Muscle of leg (tissue), 3 donors: ENCODE measurements at regions not wholly inside any gene's neighbourhood (a gene's known extent, or its start where the extent isn't known, plus 50 kb on each side); places are given as distances from the start of the nearest gene placed in this dataset.

Experiments
- DNase-seq: peaks from one replicate; pipeline ENCODE4 v3.0.0; 2013
- H3K27ac ChIP-seq: one replicate; pipeline ENCODE4 v1.5.1; 2013; ENCODE audit warnings: mild to moderate bottlenecking, low read length, control low read depth
- H3K27me3 ChIP-seq: one replicate; pipeline ENCODE4 v1.6.1; 2013; ENCODE audit warnings: low read length; ENCODE audit not compliant: control insufficient read depth, insufficient read depth
- H3K36me3 ChIP-seq: one replicate; pipeline ENCODE4 v1.6.1; 2013; ENCODE audit warnings: low read length; ENCODE audit not compliant: control insufficient read depth, insufficient read depth
- H3K4me1 ChIP-seq: one replicate; pipeline ENCODE4 v1.6.1; 2013; ENCODE audit warnings: low read length; ENCODE audit not compliant: control insufficient read depth, insufficient read depth
- H3K4me3 ChIP-seq: one replicate; pipeline ENCODE4 v1.5.1; 2013; ENCODE audit warnings: low read length, control low read depth
- H3K9me3 ChIP-seq: replicated peaks from 2 replicates; pipeline ENCODE4 v1.6.1; 2013; ENCODE audit warnings: low read depth, low read length; ENCODE audit not compliant: control insufficient read depth
- WGBS: methylation state at CpG from one replicate; pipeline ENCODE4 v1.1.5; 2013; ENCODE audit warnings: missing lambda C conversion rate; ENCODE audit not compliant: insufficient coverage; 5-methylcytosine and 5-hydroxymethylcytosine counted together

GRCh38 chr3:83926291-83926690 is 1032.5 kb upstream of the CADM2 start:
- Histone ChIP-seq H3K4me1 (no peaks in the 10 kb centered on the region), H3K9me3 (peaks cover 29% of the 10 kb centered on the region), H3K27ac (no peak overlapping the region), H3K27me3 (no peaks in the 10 kb centered on the region), H3K4me3 (no peak overlapping the region), H3K36me3 (no peaks in the 10 kb centered on the region)
- no peak for DNase-seq
- 47% methylated on average over 3 of the region's 4 CpGs for WGBS

DNA sequence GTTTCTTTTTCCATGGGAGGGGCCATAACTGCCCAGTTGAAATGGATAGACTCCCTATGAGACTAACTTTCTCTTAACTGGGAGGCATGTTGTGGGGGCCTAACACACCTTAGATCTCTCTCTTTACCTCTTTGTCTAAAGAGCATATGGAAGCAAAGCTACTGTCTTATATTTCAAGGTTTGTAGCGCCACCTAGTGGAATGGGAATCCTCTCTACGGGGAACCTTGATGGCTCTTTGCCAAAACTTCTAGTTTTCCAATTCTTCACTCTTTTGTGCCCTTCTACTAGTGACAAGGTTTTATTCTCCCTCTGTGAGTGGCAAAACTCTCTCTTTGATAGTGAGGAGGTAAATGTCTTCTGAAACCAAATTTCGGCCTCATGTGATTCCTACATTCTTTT is 1030.4 kb upstream of the CADM2 start:
- Histone ChIP-seq H3K36me3 (no peaks in the 10 kb centered on the region), H3K4me1 (no peaks in the 10 kb centered on the region), H3K4me3 (no peak overlapping the region), H3K27ac (no peak overlapping the region), H3K27me3 (no peaks in the 10 kb centered on the region), H3K9me3 (peaks cover 30% of the 10 kb centered on the region)
- 83% methylated on average over 1 of the region's 3 CpGs for WGBS
- DNase-seq: no peak

GRCh38 chr3:83928903-83929302 is 1029.9 kb upstream of the CADM2 start:
- no CpG with 5 or more reads among the region's 2 CpGs for WGBS
- no peak for DNase-seq
- no peaks in the 10 kb centered on the region for H3K27me3 ChIP-seq
- H3K4me1 ChIP-seq: no peaks in the 10 kb centered on the region
- peaks cover 30% of the 10 kb centered on the region for H3K9me3 ChIP-seq
- no peak overlapping the region for H3K4me3 ChIP-seq
- no peak overlapping the region for H3K27ac ChIP-seq
- no peaks in the 10 kb centered on the region for H3K36me3 ChIP-seq

DNA sequence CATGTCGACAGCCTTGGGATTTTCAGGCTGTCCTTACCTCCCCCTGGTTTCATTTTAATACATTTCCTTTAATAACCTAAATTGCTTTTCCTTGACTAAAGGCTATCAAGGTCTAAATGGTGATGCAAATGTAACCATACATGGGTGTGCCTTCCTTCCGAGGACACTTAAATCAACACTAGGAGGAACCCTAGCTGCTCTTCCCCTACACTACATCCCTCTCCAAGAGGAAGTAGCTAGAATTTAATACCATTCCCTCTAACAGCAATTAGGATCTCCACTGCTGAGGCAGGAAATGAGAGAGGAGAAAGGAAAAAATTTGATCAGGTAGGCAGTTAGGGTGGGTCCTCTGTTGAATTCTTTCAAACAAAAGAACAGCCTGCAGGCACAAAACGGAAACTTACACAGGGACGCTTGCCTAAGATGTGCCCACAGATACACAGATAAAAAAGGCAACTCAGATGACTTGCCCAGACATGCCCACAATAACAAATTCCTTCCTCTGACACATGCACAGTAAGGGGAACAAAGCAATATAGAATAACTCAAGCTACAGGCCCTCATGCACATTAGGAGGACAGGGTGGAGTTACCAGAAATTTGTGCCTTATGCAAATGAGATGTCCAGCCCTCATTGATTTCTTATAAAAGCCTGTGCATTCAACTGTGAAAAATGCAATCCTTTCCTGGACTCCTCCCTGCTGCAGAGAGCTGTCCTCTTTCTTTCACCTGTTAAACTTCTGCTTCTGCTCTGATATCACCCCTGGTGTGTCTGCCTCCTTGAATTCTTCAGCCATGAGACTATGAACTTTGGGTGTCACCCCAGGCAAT is 1024.4 kb upstream of the CADM2 start:
- Histone ChIP-seq H3K36me3 (no peaks in the 10 kb centered on the region), H3K9me3 (peaks cover 18% of the 10 kb centered on the region), H3K27ac (no peak overlapping the region), H3K27me3 (no peaks in the 10 kb centered on the region), H3K4me3 (no peak overlapping the region), H3K4me1 (no peaks in the 10 kb centered on the region)
- 100% methylated on average over 1 of the region's 4 CpGs for WGBS
- no peak for DNase-seq

DNA sequence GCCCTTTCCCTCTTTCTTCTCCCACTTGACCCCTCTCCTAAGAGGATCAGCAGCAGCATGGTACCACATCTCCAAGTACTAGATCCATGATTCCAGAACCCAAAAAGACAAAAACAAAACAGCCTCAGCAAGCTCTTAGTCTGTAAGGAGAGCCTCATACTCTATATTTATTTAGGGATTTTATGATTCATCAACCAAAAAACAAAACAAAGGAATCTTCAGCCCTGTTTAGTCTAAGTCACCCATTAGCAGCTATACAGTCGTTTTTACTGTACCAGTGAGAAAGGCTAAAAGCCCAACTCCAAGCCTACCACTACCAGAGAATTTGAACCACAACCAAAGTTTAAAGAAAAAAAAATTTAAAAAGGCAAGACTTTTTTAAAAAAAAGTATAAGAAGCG is 1020.3 kb upstream of the CADM2 start:
- H3K9me3 ChIP-seq: peaks cover 4% of the 10 kb centered on the region
- DNase-seq: no peak
- H3K36me3 ChIP-seq: no peaks in the 10 kb centered on the region
- H3K27ac ChIP-seq: no peak overlapping the region
- no peaks in the 10 kb centered on the region for H3K27me3 ChIP-seq
- WGBS: no CpG with 5 or more reads among the region's 2 CpGs
- no peaks in the 10 kb centered on the region for H3K4me1 ChIP-seq
- H3K4me3 ChIP-seq: no peak overlapping the region

DNA sequence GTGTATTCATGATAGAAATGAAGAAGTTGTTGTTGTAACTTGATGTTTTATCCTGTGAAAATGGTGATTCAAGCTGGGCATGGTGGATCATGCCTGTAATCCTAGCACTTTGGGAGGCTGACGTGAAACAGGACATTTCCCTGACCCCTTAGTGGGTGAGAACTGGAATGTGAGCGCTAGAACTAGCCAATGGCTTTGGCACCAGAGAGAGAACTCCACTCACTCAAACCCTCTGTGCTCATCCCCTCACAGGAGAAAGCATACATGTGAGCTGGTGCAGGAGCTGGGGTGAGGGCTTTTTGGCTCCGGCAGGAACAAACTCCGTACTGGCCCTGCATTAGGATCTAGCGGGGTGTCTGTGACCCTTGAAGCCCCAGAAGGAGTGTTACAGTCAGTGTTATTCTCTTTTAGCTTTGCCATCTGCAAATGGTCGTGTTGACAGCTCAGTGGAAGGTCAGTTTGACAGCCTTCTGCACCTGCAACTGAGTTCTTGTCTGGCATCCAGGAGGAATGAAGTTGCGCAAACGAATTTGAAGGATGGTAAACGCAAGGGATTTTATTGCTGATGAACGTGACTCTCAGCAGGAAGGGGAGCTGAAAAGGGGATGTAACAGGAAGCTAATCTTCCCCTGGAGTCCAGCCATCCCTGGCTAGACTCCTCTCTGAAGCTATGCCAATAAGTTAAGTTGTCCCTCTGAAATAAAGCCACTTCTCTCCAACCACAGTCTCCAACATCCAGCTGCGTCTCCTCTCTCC is 1016.6 kb upstream of the CADM2 start:
- Histone ChIP-seq H3K4me1 (no peaks in the 10 kb centered on the region), H3K9me3 (peaks cover 4% of the 10 kb centered on the region), H3K27ac (no peak overlapping the region), H3K27me3 (no peaks in the 10 kb centered on the region), H3K36me3 (no peaks in the 10 kb centered on the region), H3K4me3 (no peak overlapping the region)
- WGBS: 45% methylated on average over 4 of the region's 11 CpGs
- DNase-seq: peak; percentile 71

DNA sequence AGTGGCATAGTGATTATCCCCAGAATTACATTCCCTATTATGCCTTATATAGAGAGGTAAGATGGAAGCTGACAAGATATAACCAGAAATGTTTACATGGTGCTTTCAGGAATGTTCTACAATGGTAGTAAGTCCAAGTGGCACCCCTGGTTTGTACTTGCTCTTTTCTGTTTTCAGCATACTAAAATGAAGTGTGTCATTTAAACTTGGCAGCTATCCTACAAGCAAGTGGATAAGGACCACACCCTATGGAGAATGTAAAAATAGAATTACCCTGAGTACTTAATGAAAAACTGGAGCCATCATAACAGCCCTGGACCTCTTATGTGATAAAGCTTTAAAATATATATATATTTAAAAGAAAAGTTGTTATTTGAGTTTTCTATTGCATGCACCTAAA is 1012.7 kb upstream of the CADM2 start:
- Histone ChIP-seq H3K36me3 (no peaks in the 10 kb centered on the region), H3K4me3 (no peak overlapping the region)
- DNase-seq: no peak

GRCh38 chr3:83946554-83946953 is 1012.2 kb upstream of the CADM2 start:
- WGBS: 49% methylated on average over 3 of the region's 4 CpGs
- H3K9me3 ChIP-seq: peaks cover 4% of the 10 kb centered on the region
- H3K4me1 ChIP-seq: no peaks in the 10 kb centered on the region
- no peaks in the 10 kb centered on the region for H3K27me3 ChIP-seq
- no peak for DNase-seq
- no peak overlapping the region for H3K4me3 ChIP-seq
- H3K27ac ChIP-seq: no peak overlapping the region
- H3K36me3 ChIP-seq: no peaks in the 10 kb centered on the region

More for the DNA sequence above, 1012.7 kb upstream of the CADM2 start:
- no peaks in the 10 kb centered on the region for H3K27me3 ChIP-seq
- H3K27ac ChIP-seq: no peak overlapping the region
- peaks cover 4% of the 10 kb centered on the region for H3K9me3 ChIP-seq
- H3K4me1 ChIP-seq: no peaks in the 10 kb centered on the region

DNA sequence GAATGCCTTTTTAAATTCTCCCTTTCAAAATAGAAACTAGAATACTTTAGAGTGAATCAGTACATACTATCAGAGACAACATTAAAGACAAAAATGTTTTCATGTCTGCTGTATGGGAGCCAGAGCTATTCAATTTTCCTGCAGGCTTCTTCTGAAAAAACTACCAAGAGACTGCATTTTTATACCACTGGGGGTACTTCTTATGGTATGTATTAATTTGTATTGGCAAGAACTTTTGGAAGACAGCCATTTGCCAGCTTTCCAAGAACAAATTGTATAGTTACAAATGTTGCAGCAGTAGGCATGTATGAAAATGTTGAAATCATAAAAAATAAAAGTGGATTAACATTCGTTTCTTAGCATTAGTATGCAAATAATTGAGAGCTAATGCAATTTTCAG is 1010.0 kb upstream of the CADM2 start:
- DNase-seq: no peak
- WGBS: no CpG with 5 or more reads among the region's 1 CpG

DNA sequence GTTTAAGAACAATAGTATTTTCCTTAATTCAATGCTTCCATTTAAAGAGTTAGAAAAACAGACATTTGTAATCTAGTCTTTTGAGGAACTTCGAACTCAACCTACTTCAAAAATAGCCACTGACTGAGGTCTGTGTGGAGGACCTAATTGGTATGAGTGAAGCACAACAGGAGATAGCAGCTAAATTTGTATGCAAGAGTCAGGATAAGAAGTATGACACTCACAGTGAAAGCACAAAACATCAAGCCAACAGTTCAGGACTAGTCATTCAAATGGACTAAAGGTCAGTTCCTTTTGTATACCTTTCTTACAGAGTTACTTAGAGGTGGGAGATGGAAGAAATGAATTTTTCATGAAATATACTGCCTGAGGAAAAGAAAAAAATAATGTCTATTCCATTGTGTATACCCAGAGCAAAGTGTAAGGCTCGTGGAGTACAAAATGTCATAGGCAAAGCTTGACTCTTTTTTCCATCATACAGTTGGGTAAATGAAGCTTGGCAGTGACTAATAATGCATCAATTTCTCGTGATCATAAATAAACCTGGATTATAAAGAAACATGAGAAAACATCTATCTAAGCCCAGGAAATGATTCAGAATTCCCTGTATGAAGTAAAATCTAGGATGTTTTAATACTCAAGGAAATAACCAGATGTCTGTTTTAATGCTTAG is 1005.2 kb upstream of the CADM2 start:
- DNase-seq: no peak
- Histone ChIP-seq H3K27ac (no peak overlapping the region), H3K4me1 (no peaks in the 10 kb centered on the region), H3K36me3 (no peaks in the 10 kb centered on the region), H3K27me3 (no peaks in the 10 kb centered on the region), H3K9me3 (no peaks in the 10 kb centered on the region), H3K4me3 (no peak overlapping the region)
- no CpG with 5 or more reads among the region's 3 CpGs for WGBS

More for the DNA sequence above, 1010.0 kb upstream of the CADM2 start:
- Histone ChIP-seq H3K4me3 (no peak overlapping the region), H3K9me3 (no peaks in the 10 kb centered on the region), H3K27me3 (no peaks in the 10 kb centered on the region), H3K4me1 (no peaks in the 10 kb centered on the region), H3K36me3 (no peaks in the 10 kb centered on the region), H3K27ac (no peak overlapping the region)
